GM23248 (cell line): ENCODE measurements at regions not wholly inside any gene's neighbourhood (a gene's known extent, or its start where the extent isn't known, plus 50 kb on each side); places are given as distances from the start of the nearest gene placed in this dataset.

Experiments
- EZH2 ChIP-seq: fragments of 200-600 bp; sonication (generic); IDR thresholded peaks from 2 replicates; pipeline ENCODE4 v1.6.1; 2018; ENCODE audit warnings: antibody characterized with exemption, mild to moderate bottlenecking; ENCODE audit not compliant: insufficient read depth, poor library complexity, severe bottlenecking
- EZH2phosphoT487 ChIP-seq: fragments of 200-600 bp; sonication (generic); IDR thresholded peaks from 2 replicates; pipeline ENCODE4 v1.6.1; 2018; ENCODE audit warnings: antibody characterized with exemption, moderate library complexity, mild to moderate bottlenecking, low read depth; ENCODE audit not compliant: insufficient read depth

DNA sequence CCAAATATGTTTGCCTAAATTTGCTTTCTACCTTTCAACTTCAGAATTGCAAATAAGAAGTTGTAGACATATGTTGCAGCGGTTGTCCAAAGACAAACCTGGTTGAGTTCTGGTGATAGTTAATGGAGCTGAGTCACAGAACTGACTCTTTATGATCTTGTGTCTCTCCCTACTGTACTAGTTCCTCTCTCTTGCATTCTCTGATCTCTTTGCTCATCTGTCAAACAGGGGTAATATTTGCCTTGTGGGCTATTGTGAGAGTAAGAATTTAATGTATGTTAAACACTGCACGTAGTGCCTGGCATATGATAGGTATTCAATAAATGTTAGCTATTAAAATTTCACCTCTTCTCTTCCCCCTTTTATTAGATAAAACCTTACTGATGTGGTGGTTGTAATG lies 283.5 kb upstream of the RGS6 start:
- TF ChIP-seq EZH2phosphoT487 (no peak), EZH2 (no peak)
